CD4-positive, alpha-beta T cell treated with Interleukin-10 for 1 hour (primary cell): ENCODE measurements at regions not wholly inside any gene's neighbourhood (a gene's known extent, or its start where the extent isn't known, plus 50 kb on each side); places are given as distances from the start of the nearest gene placed in this dataset.

Source experiments
- DNase-seq: peaks from one replicate; pipeline ENCODE4 v3.0.0-alpha.2; 2020

GRCh38 chr17:81345228-81346089 lies 49.8 kb upstream of the BAHCC1 start:
- DNase-seq = peak; percentile 43
